Activated T-cell treated with anti-CD3 and anti-CD28 coated beads for 48 hours (primary cell): ENCODE measurements at regions not wholly inside any gene's neighbourhood (a gene's known extent, or its start where the extent isn't known, plus 50 kb on each side); places are given as distances from the start of the nearest gene placed in this dataset.
A peak's percentile ranks its signal among the peaks of the same experiment; 100 is the strongest.

Source experiments
- DNase-seq: peaks from one replicate; pipeline ENCODE4 v3.0.0-alpha.2; 2020; ENCODE audit warnings: low read depth

GRCh38 chr10:129023082-129023481 lies 444.0 kb upstream of the MGMT start:
- no peak for DNase-seq

GRCh38 chr10:129024046-129024445 lies 443.0 kb upstream of the MGMT start:
- DNase-seq: no peak

GRCh38 chr10:129025787-129026186 lies 441.3 kb upstream of the MGMT start:
- no peak for DNase-seq

GRCh38 chr10:129027906-129028305 lies 439.1 kb upstream of the MGMT start:
- DNase-seq: no peak

GRCh38 chr10:129028451-129028850 lies 438.6 kb upstream of the MGMT start:
- DNase-seq: no peak

DNA sequence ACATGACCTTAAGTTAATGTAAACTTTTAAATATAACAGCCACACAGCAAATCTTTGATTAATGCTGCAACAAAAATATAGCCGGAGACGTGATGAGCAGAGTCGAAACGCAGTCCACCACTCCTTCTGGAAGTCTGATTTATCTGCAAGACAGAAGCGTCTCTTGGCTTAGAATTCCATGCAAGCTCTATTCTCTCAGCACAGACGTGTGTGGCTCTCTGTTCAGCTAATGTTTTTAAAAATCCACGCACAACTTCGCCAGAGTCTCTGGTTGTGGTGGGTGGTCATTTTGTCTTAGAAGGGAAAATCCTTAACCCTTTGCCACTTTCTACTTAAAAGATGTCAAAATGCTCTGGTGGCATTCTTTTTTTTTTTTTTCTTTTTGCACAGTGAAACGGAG lies 438.0 kb upstream of the MGMT start:
- DNase-seq: no peak

- no peak for DNase-seq
These were observed 437.0 kb upstream of the MGMT start for GRCh38 chr10:129029851-129030602.

GRCh38 chr10:129030603-129030895 lies 436.5 kb upstream of the MGMT start:
- no peak for DNase-seq

DNA sequence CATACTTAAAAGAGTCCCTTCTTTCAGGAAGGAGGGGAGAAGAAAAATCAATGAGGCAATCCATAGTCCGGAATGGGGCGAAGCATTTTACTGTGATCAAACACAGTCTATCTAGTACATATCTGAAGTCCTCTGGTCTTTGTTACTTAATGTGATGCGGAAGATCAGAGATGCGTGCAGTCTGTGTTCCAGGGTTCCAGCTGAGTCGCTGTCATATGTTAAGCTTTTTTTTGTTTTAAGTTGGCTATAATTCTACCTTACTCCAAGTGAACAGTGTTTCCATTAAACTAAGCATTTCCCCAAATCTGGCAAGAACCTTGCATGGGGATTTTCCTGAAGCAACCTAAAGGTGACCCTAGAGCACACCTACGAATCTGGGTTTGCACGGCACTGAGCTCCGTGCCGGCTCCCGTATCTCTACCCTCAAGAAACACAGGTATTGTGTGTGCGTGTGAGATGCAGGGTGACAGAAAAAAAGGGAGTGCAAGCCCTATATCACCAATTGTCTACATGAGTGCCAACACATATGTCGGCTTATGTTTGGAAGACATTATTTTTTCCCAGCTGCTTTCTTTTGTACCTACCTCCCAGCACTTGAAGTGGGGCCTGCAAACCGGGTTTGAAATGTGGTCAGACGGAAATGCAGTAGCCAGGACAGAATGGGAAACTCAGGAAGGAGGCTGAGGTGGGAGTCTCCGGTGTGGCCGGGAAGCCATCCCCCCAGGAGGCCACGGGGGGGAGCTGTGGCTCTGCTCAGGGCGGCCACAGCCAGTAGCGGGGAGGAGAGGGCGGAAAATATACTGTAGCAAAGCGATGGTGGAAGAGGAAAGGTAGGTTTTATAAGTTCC lies 435.8 kb upstream of the MGMT start:
- peak; percentile 39 for DNase-seq

- DNase-seq: no peak
These were observed 435.2 kb upstream of the MGMT start for GRCh38 chr10:129031844-129032150.

GRCh38 chr10:129032372-129033313 lies 434.4 kb upstream of the MGMT start:
- no peak for DNase-seq

DNA sequence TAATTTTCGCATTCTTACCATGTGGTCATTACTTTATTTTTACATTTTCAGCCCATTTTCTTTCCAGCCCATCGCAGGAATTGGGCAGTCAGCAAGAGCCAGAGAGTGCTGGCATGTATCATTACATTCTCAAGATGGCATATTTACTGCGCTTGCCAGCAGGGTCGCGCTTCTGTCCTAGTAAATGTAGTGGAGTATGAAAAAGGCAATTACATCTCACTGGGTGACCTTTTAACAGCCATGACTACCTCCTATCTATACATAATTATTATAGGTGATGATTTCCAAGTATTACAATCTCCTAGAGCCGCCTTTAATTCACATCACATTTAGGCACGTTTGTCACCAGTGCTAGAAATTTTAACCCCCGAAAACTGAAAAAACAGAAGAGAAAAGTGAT lies 433.7 kb upstream of the MGMT start:
- no peak for DNase-seq

- no peak for DNase-seq
These were observed 433.2 kb upstream of the MGMT start for GRCh38 chr10:129033790-129034272.

- peak; percentile 33 for DNase-seq
These were observed 431.8 kb upstream of the MGMT start for GRCh38 chr10:129035052-129035827.

GRCh38 chr10:129038522-129038921 lies 428.5 kb upstream of the MGMT start:
- DNase-seq: no peak

GRCh38 chr10:129039406-129040370 lies 427.4 kb upstream of the MGMT start:
- no peak for DNase-seq

- DNase-seq: no peak
These were observed 426.7 kb upstream of the MGMT start for GRCh38 chr10:129040377-129040776.

DNA sequence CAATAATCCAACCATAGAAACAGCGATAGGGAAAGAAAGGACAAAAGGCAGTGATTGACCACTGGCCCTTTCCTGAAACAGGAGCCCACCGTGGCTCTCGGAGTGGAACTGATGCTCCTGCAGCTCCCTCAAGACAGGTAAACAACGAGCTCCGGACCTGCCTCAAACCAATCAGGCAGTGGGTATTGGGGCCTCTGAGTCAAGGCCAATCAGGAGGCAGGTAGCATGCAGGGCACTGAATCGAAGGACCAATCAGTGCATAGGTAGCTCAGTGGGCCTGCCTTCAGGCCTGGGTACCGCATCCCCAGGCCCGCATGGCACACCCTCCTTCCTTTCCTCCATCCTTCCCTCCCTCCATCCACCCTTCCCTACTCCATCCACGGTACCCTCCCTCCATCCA lies 425.1 kb upstream of the MGMT start:
- no peak for DNase-seq

DNA sequence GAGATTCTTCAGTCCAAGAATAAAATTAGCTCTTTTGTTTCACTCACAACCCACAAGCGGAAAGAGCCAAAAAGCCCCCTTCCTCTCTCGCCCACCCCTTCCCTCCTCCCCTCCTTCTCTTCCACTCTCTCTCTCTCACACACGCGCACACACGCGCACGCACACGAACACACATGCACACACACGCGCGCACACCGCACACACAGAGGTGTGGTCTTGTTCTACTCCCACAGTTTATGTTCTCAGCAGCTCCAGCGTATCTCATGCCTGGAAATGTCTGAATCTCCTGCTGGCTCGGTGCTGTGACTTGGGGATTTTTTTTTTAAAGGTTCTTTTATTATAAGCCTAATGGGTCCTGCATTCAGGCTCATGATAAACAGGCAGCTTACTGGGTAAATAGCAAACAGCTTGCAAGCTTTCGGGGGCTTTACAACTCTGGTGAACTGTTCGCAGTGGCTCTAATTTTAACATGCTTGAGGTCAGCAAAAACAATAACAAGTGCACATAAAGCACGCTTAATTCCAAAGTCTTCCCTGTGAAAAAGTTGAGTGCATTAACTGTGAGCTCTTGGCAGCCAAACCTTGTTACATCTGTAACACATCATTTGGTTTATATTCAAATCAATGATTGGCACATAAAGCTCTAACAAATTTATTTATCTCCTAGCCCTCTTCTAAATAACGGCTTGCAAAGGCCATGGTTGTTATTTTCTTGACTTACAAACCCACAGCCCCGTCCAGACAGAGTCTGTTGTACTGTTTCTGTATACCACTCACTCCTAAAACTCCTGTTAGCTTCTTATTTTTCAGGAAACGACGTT lies 424.1 kb upstream of the MGMT start:
- no peak for DNase-seq

- no peak for DNase-seq
These were observed 423.4 kb upstream of the MGMT start for GRCh38 chr10:129043691-129044090.
